Prostate gland (tissue), 2 donors: ENCODE measurements at regions not wholly inside any gene's neighbourhood (a gene's known extent, or its start where the extent isn't known, plus 50 kb on each side); places are given as distances from the start of the nearest gene placed in this dataset.

Source experiments
- CTCF ChIP-seq, 4 experiments: fragments of 200-600 bp in 2 of 4; fragments of 450-650 bp in 2 of 4; sonication (generic) in 2 of 4; IDR thresholded peaks; 1 replicate in 3 of 4; 2 replicates in 1 of 4; pipeline ENCODE4 v1.5.1; 2016 to 2019; ENCODE audit warnings: antibody characterized with exemption in 4 of 4, mild to moderate bottlenecking in 2 of 4, moderate library complexity in 2 of 4
- POLR2A ChIP-seq: fragments of 450-650 bp; IDR thresholded peaks from one replicate; pipeline ENCODE4 v1.6.1; 2016; ENCODE audit warnings: antibody characterized with exemption, mild to moderate bottlenecking
- POLR2AphosphoS5 ChIP-seq: sonication (generic); formaldehyde crosslinking; IDR thresholded peaks from one replicate; pipeline ENCODE4 v1.6.1; 2017; ENCODE audit warnings: antibody characterized with exemption

- TF ChIP-seq CTCF (IDR thresholded peaks at IDR 0.05) (no peak), POLR2A (no peak), POLR2AphosphoS5 (no peak)
These were observed 129.0 kb upstream of the RREB1 start for GRCh38 chr6:6978731-6979130.
